ENCODE measurements at regions not wholly inside any gene's neighbourhood (a gene's known extent, or its start where the extent isn't known, plus 50 kb on each side); places are given as distances from the start of the nearest gene placed in this dataset.

DNA sequence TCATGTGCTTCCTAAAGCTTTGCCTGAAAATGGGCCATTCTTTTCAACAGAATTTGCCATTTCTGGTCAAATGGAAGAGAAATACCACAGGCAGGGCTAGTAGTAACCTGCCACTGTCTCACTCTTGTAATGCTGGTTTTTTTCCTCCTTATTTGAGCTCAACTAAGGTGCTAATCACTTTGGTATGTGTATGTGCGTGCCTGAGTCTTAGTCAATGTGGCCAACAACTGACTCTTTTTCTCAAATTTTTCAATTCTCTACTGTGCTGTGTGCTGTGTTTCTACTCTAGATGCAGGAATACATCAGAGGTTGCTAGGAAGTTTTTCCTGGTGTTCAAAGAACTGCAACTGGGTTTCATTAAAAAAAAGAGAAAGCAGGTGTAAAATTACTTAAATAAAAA lies 870.2 kb downstream of the EFNB2 start (continued):
- TF ChIP-seq ZNF580 (tag by site-specific recombination; IDR thresholded peaks at IDR 0.05) (no peak), ZNF529 (tag by site-specific recombination; IDR thresholded peaks at IDR 0.05; ENCODE audit: insufficient replicate concordance) (no peak), ZNF747 (tag by site-specific recombination; IDR thresholded peaks at IDR 0.05) (no peak), ZNF169 (tag by site-specific recombination; IDR thresholded peaks at IDR 0.05) (no peak), SP2 (tag by site-specific recombination; IDR thresholded peaks at IDR 0.05) (no peak), ZNF112 (tag by site-specific recombination; IDR thresholded peaks at IDR 0.05) (no peak), ZSCAN23 (tag by site-specific recombination; IDR thresholded peaks at IDR 0.05) (no peak), ZBTB21 (tag by site-specific recombination; IDR thresholded peaks at IDR 0.05) (no peak), RBAK (tag by site-specific recombination; IDR thresholded peaks at IDR 0.05) (no peak)
- TF ChIP-seq, protein P1, sequence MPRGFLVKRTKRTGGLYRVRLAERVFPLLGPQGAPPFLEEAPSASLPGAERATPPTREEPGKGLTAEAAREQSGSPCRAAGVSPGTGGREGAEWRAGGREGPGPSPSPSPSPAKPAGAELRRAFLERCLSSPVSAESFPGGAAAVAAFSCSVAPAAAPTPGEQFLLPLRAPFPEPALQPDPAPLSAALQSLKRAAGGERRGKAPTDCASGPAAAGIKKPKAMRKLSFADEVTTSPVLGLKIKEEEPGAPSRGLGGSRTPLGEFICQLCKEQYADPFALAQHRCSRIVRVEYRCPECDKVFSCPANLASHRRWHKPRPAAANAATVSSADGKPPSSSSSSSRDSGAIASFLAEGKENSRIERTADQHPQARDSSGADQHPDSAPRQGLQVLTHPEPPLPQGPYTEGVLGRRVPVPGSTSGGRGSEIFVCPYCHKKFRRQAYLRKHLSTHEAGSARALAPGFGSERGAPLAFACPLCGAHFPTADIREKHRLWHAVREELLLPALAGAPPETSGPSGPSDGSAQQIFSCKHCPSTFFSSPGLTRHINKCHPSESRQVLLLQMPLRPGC (tag by site-specific recombination; IDR thresholded peaks at IDR 0.05): no peak

DNA sequence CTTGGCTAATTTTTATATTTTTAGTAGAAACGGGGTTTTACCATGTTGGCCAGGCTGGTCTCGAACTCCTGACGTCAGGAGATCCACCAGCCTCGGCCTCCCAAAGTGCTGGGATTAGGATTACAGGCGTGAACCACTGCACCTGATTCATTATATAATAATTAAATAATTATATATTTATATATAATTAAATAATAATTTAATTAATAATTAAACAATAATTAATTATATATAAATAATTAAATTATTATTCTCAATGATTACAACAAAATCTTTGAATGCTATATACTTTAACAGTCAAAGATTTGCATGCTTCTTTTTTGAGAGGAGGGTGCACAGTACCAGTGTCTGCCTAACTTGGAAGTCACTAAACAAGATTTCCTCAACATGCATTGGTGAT lies 872.3 kb downstream of the EFNB2 start:
- CTCF ChIA-PET: interaction anchor here (0.7 kb wide), 1 partner anchor 209 kb away, joined by 4 read pairs; no protein-coding TSS in a partner anchor
- no peak overlapping the region for H3K27ac ChIP-seq (ENCODE audit: extremely low read depth, low read depth, low read length)

More for the DNA sequence above, 872.3 kb downstream of the EFNB2 start:
- Histone ChIP-seq H3K4me3 (ENCODE audit: low read depth, low read length) (no peak overlapping the region), H3K36me3 (ENCODE audit: control insufficient read depth in 2 of 2, insufficient read depth in 1 of 2, low read length in 2 of 2) (no peaks in the 10 kb centered on the region), H3K4me1 (ENCODE audit: control insufficient read depth, insufficient read depth, low read length) (no peaks in the 10 kb centered on the region), H3K9me3 (ENCODE audit: control insufficient read depth, insufficient read depth, low read depth, low read length) (no peaks in the 10 kb centered on the region)
- POLR2A ChIA-PET: no interaction called here
- TF ChIP-seq, protein P2, sequence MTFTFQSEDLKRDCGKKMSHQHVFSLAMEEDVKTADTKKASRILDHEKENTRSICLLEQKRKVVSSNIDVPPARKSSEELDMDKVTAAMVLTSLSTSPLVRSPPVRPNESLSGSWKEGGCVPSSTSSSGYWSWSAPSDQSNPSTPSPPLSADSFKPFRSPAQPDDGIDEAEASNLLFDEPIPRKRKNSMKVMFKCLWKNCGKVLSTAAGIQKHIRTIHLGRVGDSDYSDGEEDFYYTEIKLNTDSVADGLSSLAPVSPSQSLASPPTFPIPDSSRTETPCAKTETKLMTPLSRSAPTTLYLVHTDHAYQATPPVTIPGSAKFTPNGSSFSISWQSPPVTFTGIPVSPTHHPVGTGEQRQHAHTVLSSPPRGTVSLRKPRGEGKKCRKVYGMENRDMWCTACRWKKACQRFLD (tag by site-specific recombination; IDR thresholded peaks at IDR 0.05): no peak
- TF ChIP-seq ZNF114 (tag by site-specific recombination; IDR thresholded peaks at IDR 0.05) (no peak), ZNF518A (tag by site-specific recombination; conservative IDR thresholded peaks at IDR 0.05; ENCODE audit: low read depth) (no peak), ZNF473 (tag by site-specific recombination; IDR thresholded peaks at IDR 0.05) (no peak)
- TF ChIP-seq, protein P3, sequence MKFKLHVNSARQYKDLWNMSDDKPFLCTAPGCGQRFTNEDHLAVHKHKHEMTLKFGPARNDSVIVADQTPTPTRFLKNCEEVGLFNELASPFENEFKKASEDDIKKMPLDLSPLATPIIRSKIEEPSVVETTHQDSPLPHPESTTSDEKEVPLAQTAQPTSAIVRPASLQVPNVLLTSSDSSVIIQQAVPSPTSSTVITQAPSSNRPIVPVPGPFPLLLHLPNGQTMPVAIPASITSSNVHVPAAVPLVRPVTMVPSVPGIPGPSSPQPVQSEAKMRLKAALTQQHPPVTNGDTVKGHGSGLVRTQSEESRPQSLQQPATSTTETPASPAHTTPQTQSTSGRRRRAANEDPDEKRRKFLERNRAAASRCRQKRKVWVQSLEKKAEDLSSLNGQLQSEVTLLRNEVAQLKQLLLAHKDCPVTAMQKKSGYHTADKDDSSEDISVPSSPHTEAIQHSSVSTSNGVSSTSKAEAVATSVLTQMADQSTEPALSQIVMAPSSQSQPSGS (tag by site-specific recombination; IDR thresholded peaks at IDR 0.05; ENCODE audit: low read depth): no peak
